GOT3 (cell line): ENCODE measurements at regions not wholly inside any gene's neighbourhood (a gene's known extent, or its start where the extent isn't known, plus 50 kb on each side); places are given as distances from the start of the nearest gene placed in this dataset.
"Not testable (repeated sequence)": the region's sequence is repeated elsewhere in the genome, so short reads cannot be mapped to it uniquely, and the experiment has no call there.

Experiments
- DNase-seq: peaks from one replicate; lab custom pipeline; 2025; ENCODE audit warnings: mixed read lengths; lab: John Stamatoyannopoulos, UW

GRCh38 chr10:21366108-21366507 is 159.4 kb downstream of the SKIDA1 start:
- DNase-seq, result not testable (repeated sequence)

GRCh38 chr10:21364196-21365114 is 161.0 kb downstream of the SKIDA1 start:
- DNase-seq, result peak; percentile 39

DNA sequence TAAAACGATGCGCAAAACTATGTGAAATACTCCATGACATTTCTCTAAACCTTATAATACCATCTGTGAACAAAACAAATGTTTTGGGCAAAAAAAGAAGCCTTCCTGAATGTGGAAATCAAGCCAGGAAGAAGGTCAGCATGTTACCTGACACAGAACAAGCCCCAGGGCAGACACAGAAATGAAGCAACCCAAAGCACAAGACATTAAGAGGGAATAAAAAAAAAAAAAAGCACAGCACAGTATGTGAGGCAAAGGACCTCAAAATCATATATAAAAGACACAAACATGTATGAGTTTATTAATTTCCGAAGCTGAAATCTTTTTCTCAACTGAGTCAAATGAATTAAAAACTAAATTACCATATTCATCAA is 161.8 kb downstream of the SKIDA1 start:
- no peak for DNase-seq

- DNase-seq, result no peak
Observed at GRCh38 chr10:21363092-21363730, 162.3 kb downstream of the SKIDA1 start.

DNA sequence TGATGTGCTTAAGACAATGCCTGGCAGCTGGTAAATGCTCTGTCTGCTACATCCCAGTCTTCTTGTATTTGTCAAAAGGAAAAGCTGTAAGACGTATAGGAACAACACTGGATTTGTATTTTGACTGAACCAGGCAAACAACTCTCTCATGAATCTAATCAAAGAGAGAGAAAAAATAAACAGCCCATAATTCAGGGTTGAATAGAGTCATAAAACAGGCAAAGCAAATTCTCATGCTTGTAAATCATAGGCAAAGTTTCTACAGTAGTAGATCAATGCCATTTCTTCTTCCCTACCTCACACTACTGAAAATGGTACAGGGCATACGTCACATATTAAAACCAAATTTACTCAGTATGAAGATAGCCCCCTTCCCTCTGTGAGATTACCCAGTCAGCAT is 166.3 kb downstream of the SKIDA1 start:
- DNase-seq, result no peak

DNA sequence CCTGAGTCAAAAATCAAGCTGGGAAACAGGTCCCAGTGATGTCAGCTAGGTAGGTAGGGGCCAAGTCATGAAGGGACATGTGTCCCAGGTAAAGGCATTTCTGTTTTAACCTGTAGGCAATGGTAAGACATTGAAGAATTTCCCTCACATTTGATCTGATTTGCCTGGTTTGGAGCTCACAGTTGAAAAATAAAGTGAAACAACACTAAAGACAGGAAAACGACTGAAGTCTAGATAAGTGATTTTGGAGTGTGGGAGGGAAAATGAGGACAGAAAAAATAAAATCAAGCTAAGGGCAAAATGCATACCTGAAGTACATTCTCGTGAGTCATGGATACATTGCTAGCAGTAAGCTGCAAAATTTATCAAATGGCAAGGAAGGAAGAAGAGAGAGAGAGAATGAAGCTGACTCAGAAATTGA is 169.9 kb downstream of the SKIDA1 start:
- DNase-seq, result no peak

GRCh38 chr10:21352886-21353285 is 172.6 kb downstream of the SKIDA1 start:
- no peak for DNase-seq

GRCh38 chr10:21351594-21351993 is 173.9 kb downstream of the SKIDA1 start:
- not testable (repeated sequence) for DNase-seq

- DNase-seq, result no peak
Observed at GRCh38 chr10:21349912-21350286, 175.6 kb downstream of the SKIDA1 start.

- DNase-seq, result no peak
Observed at GRCh38 chr10:21347785-21348170, 177.7 kb downstream of the SKIDA1 start.

DNA sequence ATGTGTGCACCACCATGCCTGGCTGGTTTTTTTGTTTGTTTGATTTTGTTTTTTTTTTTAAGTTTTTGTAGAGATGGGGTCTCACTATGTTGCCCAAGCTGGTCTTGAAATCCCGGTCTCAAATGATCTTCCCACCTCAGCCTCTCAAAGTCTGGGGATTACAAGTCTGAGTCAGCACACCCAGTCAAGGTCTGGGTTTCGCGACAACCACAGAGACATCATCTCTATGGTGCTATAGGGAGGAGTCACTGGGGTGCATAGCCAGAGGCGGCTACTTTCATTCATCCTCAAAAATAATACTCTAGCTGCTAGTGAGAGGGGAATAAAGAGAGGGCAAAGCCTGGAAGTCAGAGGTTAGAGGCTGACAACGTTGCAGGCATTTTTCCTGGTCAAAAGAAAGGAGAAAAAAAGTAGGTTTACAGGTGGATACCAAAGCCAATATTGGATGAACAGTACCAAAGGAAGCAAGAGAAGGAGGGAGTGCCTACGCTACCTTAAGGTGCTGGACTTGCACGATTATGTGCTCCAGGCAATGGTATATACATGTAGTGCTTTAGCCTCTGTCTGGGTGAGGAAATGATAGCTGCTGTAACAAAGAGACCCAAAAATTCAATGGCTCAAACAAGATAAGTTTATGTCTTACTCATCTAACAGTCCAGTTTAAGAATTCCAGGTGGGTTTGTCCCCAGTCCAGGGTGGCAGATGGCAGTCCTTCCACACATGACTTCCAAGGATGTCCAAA is 178.3 kb downstream of the SKIDA1 start:
- no peak for DNase-seq

DNA sequence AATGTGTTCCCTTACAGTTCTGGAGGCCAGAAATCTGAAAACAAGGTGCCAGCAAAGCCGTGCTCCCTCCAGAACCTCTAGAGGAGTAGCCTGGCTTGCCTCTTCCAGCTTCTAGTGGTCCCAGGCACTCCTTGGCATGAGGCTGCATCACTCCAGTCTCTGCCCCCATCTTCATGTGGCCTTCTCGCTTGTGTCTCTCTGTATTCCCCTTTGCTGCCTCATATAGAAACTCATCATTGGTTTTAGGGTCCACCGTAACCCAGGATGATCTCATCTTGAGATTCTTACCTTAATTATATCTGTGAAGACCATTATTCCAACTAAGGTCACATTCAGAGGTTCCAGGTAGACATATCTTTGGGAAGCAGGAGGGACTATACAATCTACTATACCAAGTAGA is 182.4 kb downstream of the SKIDA1 start:
- DNase-seq, result no peak

GRCh38 chr10:21342499-21342898 is 183.0 kb downstream of the SKIDA1 start:
- DNase-seq, result not testable (repeated sequence)

GRCh38 chr10:21340331-21340730 is 185.2 kb downstream of the SKIDA1 start:
- DNase-seq, result no peak

GRCh38 chr10:21337171-21337792 is 188.2 kb downstream of the SKIDA1 start:
- no peak for DNase-seq

GRCh38 chr10:21336476-21337170 is 188.9 kb downstream of the SKIDA1 start:
- no peak for DNase-seq

DNA sequence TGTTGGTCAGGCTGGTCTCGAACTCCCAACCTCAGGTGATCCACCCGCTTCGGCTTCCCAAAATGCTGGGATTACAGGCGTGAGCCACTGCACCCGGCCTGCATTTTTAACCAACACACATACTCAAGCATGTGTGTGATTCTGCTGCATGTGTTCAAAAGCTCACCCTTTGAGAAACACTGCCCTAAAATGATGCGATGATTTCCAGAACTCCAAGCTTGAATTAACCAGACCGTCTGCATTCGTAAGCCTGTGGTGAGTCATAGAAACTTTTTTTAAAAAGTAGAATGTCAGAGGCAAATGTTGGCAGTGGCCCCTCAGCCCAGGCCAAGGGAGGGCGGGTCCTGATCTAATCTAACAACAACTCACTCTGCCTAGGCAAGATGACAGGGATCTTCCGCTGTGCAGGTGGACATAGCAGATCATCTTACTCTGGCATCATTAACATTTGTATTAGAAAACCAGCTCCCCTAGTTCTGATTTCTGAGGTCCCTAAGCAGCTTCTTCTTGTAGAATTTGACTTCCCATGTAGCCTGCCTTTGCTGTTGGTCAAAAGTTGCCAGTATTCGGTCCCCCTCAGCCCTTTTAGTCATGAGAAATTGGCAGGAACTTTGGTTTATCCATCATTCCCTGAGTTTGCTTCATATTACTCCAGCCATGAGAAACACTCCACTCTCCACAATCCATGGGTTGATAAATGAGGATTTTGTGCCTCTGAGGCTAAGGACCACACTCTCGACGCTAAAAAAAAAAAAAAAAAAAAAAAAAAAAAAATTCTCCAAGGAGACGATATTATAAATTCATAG is 190.4 kb downstream of the SKIDA1 start:
- DNase-seq, result peak; percentile 25

DNA sequence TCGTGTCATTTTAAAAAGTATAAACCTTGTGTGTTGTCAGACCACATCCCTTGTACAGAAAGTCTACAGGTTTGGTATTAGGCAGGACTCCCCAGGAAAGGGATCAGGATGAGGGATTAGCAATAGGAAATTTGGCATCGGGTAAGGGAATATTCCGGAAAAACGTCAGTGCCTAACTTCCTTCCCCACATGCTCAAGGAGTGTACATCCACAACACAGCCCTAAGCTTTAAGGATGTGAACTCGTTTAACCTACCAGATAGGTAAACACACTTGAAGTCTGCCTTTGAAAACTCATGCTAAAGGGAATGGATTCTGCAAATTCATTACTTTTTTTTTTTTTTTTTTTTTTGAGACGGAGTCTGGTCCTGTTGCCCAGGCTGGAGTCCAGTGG is 194.9 kb downstream of the SKIDA1 start:
- DNase-seq, result no peak

DNA sequence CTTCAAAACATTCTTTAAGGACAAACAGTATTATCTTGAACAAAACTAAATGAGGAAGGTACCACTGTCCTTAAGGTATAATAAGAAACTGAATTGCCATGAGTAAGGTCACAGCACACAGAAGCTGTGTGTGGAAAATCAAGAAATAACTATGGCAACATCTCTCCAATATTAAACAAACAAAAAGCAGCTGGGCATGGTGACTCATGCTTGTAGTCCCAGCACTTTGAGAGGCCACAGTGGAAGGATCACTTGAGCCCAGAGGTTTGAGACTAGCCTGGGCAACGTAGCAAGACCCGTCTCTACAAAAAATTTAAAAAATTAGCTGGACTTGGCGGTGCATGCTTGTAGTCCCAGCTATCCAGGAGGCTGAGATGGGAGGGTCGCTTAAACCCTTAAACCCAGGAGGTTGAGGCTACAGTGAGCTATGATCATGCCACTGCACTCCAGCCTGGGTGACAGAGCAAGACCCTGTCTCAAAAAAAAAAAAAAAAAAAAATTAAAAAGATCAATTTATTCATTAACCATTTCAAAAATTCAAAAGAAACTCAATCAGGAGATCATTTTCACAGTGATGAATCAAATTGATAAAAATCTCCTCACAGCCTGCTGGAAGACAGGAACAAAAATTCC is 195.4 kb downstream of the SKIDA1 start:
- no peak for DNase-seq

- DNase-seq, result no peak
Observed at GRCh38 chr10:21327289-21327993, 198.0 kb downstream of the SKIDA1 start.
